IMR-90 (cell line): ENCODE measurements at regions not wholly inside any gene's neighbourhood (a gene's known extent, or its start where the extent isn't known, plus 50 kb on each side); places are given as distances from the start of the nearest gene placed in this dataset.

ENCODE experiments used
- ATAC-seq: fragments of 200-7000 bp; cut with Tn5 transposase; 2 replicates; pipeline ENCODE4 v1.9.1; 2020; ENCODE audit warnings: low read depth, mild to moderate bottlenecking, moderate library complexity
- BruUV-seq: library from RNA; stranded (reverse); fragments of 400-500 nt; replicated peaks from 2 replicates; lab custom pipeline; 2021; lab: Mats Ljungman, UMichigan
- CTCF ChIA-PET: fragments of 300-600 bp; formaldehyde crosslinking; extraction: SDS; loops from one replicate; lab custom pipeline; 2021; ENCODE audit warnings: antibody characterized with exemption; lab: Yijun Ruan, JAX
- POLR2A ChIA-PET: fragments of 300-600 bp; sonication (Branson Sonifier 250); formaldehyde crosslinking; loops from one replicate; lab custom pipeline; 2022; ENCODE audit warnings: antibody characterized with exemption; ENCODE audit not compliant: unreplicated experiment; lab: Charles Lee
- DNase-seq: peaks from one replicate; pipeline ENCODE4 v3.0.0; 2013
- H2AFZ ChIP-seq: replicated peaks from 2 replicates; pipeline ENCODE3; 2013; ENCODE audit warnings: low read length, mild to moderate bottlenecking; ENCODE audit not compliant: poor library complexity
- H2AK5ac ChIP-seq: 2 replicates; pipeline ENCODE4 v1.6.1; 2013; ENCODE audit warnings: low read depth, low read length, inconsistent platforms
- H2AK9ac ChIP-seq: replicated peaks from 2 replicates; pipeline ENCODE3; 2013; ENCODE audit warnings: mild to moderate bottlenecking, low read depth, low read length, moderate library complexity; ENCODE audit not compliant: poor library complexity
- H2BK120ac ChIP-seq: 2 replicates; pipeline ENCODE4 v1.6.1; 2013; ENCODE audit warnings: low read depth, low read length, inconsistent platforms
- H2BK15ac ChIP-seq: 3 replicates; pipeline ENCODE4 v1.6.1; 2013; ENCODE audit warnings: low read depth, low read length, inconsistent platforms
- H2BK20ac ChIP-seq: 2 replicates; pipeline ENCODE4 v1.6.1; 2013; ENCODE audit warnings: low read depth, mild to moderate bottlenecking, inconsistent platforms, low read length, moderate library complexity
- H2BK5ac ChIP-seq: 2 replicates; pipeline ENCODE4 v1.6.1; 2013; ENCODE audit warnings: mild to moderate bottlenecking, low read depth, low read length, inconsistent platforms; ENCODE audit not compliant: poor library complexity, severe bottlenecking
- H3K14ac ChIP-seq: replicated peaks from 2 replicates; pipeline ENCODE4 v1.6.1; 2013; ENCODE audit warnings: low read depth, low read length, inconsistent platforms
- H3K18ac ChIP-seq: 2 replicates; pipeline ENCODE4 v1.6.1; 2013; ENCODE audit warnings: low read depth, low read length, control low read depth
- H3K23ac ChIP-seq: 2 replicates; pipeline ENCODE4 v1.6.1; 2013; ENCODE audit warnings: low read depth, low read length, inconsistent platforms
- H3K27ac ChIP-seq: 2 replicates; pipeline ENCODE4 v1.5.1; 2013; ENCODE audit warnings: mild to moderate bottlenecking, control low read depth, low read length; ENCODE audit not compliant: insufficient read depth
- H3K27me3 ChIP-seq: 2 replicates; pipeline ENCODE4 v1.6.1; 2013; ENCODE audit warnings: low read length; ENCODE audit not compliant: control insufficient read depth, insufficient read depth
- H3K36me3 ChIP-seq: 2 replicates; pipeline ENCODE4 v1.6.1; 2013; ENCODE audit warnings: low read length, mixed read lengths; ENCODE audit not compliant: control insufficient read depth, insufficient read depth
- H3K4ac ChIP-seq: 2 replicates; pipeline ENCODE4 v1.6.1; 2013; ENCODE audit warnings: low read depth, low read length, inconsistent platforms
- H3K4me1 ChIP-seq: 2 replicates; pipeline ENCODE4 v1.6.1; 2013; ENCODE audit warnings: low read length, mixed read lengths; ENCODE audit not compliant: control insufficient read depth, insufficient read depth
- H3K4me2 ChIP-seq: 2 replicates; pipeline ENCODE4 v1.6.1; 2013; ENCODE audit warnings: low read depth, mild to moderate bottlenecking, control low read depth, low read length, moderate library complexity
- H3K4me3 ChIP-seq: 2 replicates; pipeline ENCODE4 v1.5.1; 2013; ENCODE audit warnings: low read depth, mild to moderate bottlenecking, control low read depth, low read length, moderate library complexity; ENCODE audit not compliant: insufficient read depth
- H3K56ac ChIP-seq: 2 replicates; pipeline ENCODE4 v1.6.1; 2013; ENCODE audit warnings: low read length, inconsistent platforms; ENCODE audit not compliant: insufficient read depth; ENCODE audit errors: extremely low read depth
- H3K79me1 ChIP-seq, 2 experiments: 2 replicates each; pipeline ENCODE4 v1.6.1; 2013; ENCODE audit warnings: low read length in 2 of 2, inconsistent platforms in 1 of 2, low read depth in 1 of 2
- H3K9ac ChIP-seq: 2 replicates; pipeline ENCODE4 v1.6.1; 2013; ENCODE audit warnings: low read depth, low read length, control low read depth
- H3K9me1 ChIP-seq: 2 replicates; pipeline ENCODE4 v1.6.1; 2013; ENCODE audit warnings: low read length, inconsistent platforms; ENCODE audit not compliant: insufficient read depth
- H3K9me3 ChIP-seq: 2 replicates; pipeline ENCODE4 v1.6.1; 2013; ENCODE audit warnings: low read length; ENCODE audit not compliant: control insufficient read depth, insufficient read depth
- H4K20me1 ChIP-seq: 2 replicates; pipeline ENCODE4 v1.6.1; 2013; ENCODE audit warnings: low read length, inconsistent platforms; ENCODE audit not compliant: insufficient read depth
- H4K5ac ChIP-seq: 2 replicates; pipeline ENCODE4 v1.6.1; 2013; ENCODE audit warnings: mild to moderate bottlenecking, low read depth, low read length, control low read depth
- H4K8ac ChIP-seq, 2 experiments: 2 replicates each; pipeline ENCODE4 v1.6.1; 2013; ENCODE audit warnings: low read depth in 2 of 2, low read length in 2 of 2, control low read depth in 1 of 2, inconsistent platforms in 1 of 2
- H4K91ac ChIP-seq: 2 replicates; pipeline ENCODE4 v1.6.1; 2013; ENCODE audit warnings: low read depth, low read length, inconsistent platforms; ENCODE audit not compliant: insufficient read depth
- BHLHE40 ChIP-seq: fragments of 150-350 bp; IDR thresholded peaks from 2 replicates; pipeline ENCODE4 v1.6.1; 2016; ENCODE audit warnings: mild to moderate bottlenecking, low read depth, low read length
- CEBPB ChIP-seq: IDR thresholded peaks from 2 replicates; pipeline ENCODE4 v1.6.1; 2012; ENCODE audit warnings: low read depth, low read length, improper control_type of control experiment
- CHD1 ChIP-seq: IDR thresholded peaks from 2 replicates; pipeline ENCODE4 v1.6.1; 2012; ENCODE audit warnings: low read depth, low read length, improper control_type of control experiment
- CTCF ChIP-seq: conservative IDR thresholded peaks from 2 replicates; pipeline ENCODE4 v1.5.1; 2012; ENCODE audit warnings: mild to moderate bottlenecking, low read depth, low read length, improper control_type of control experiment
- ELK1 ChIP-seq: fragments of 150-350 bp; IDR thresholded peaks from 2 replicates; pipeline ENCODE4 v1.6.1; 2016; ENCODE audit warnings: low read depth, mild to moderate bottlenecking, low read length, moderate library complexity, borderline replicate concordance
- FOS ChIP-seq: fragments of 150-350 bp; IDR thresholded peaks from 2 replicates; pipeline ENCODE4 v1.6.1; 2016; ENCODE audit warnings: low read depth, low read length
- MAFK ChIP-seq: IDR thresholded peaks from 2 replicates; pipeline ENCODE4 v1.6.1; 2012; ENCODE audit warnings: low read depth, low read length, improper control_type of control experiment
- MAZ ChIP-seq: IDR thresholded peaks from 2 replicates; pipeline ENCODE4 v1.6.1; 2012; ENCODE audit warnings: low read depth, mild to moderate bottlenecking, low read length, improper control_type of control experiment, moderate library complexity, borderline replicate concordance
- MXI1 ChIP-seq: IDR thresholded peaks from 2 replicates; pipeline ENCODE4 v1.6.1; 2012; ENCODE audit warnings: low read depth, mild to moderate bottlenecking, low read length, moderate library complexity, borderline replicate concordance
- NFE2L2 ChIP-seq: fragments of 150-350 bp; IDR thresholded peaks from 2 replicates; pipeline ENCODE4 v1.6.1; 2016; ENCODE audit warnings: low read depth, mild to moderate bottlenecking, low read length
- POLR2A ChIP-seq: IDR thresholded peaks from 2 replicates; pipeline ENCODE4 v1.6.1; 2012; ENCODE audit warnings: mild to moderate bottlenecking, low read depth, low read length
- RAD21 ChIP-seq: IDR thresholded peaks from 2 replicates; pipeline ENCODE4 v1.6.1; 2012; ENCODE audit warnings: low read length, improper control_type of control experiment
- RCOR1 ChIP-seq: IDR thresholded peaks from 2 replicates; pipeline ENCODE4 v1.6.1; 2012; ENCODE audit warnings: mild to moderate bottlenecking, low read length, improper control_type of control experiment; ENCODE audit not compliant: insufficient replicate concordance
- RFX5 ChIP-seq: IDR thresholded peaks from 2 replicates; pipeline ENCODE4 v1.8.0; 2012; ENCODE audit warnings: low read depth, mild to moderate bottlenecking, low read length, moderate library complexity
- SMC3 ChIP-seq: fragments of 150-350 bp; IDR thresholded peaks from 2 replicates; pipeline ENCODE4 v1.6.1; 2016; ENCODE audit warnings: low read depth, mild to moderate bottlenecking, antibody characterized with exemption, low read length, moderate library complexity
- USF2 ChIP-seq: fragments of 150-350 bp; IDR thresholded peaks from 2 replicates; pipeline ENCODE4 v1.6.1; 2017; ENCODE audit warnings: mild to moderate bottlenecking, antibody characterized with exemption, low read length, low read depth
- WGBS, 2 experiments: methylation state at CpG; one replicate each; pipeline versions ENCODE4 v1.1.5 to v1.1.7; 2013; ENCODE audit warnings: missing lambda C conversion rate in 2 of 2; ENCODE audit not compliant: insufficient read length in 1 of 2; ENCODE audit errors: extremely low coverage in 2 of 2; 5-methylcytosine and 5-hydroxymethylcytosine counted together
- dilution Hi-C: fragments of 300-500 bp; cut with HindIII; formaldehyde crosslinking; loops from one replicate; pipeline ENCODE4 v1.14.3; 2018; ENCODE audit warnings: low sequenced_read_pairs; ENCODE audit not compliant: unreplicated experiment
- in situ Hi-C: fragments of 300-500 bp; cut with MboI; formaldehyde crosslinking; loops from 3 replicates; pipeline ENCODE4 v1.14.3; 2019; ENCODE audit warnings: low sequenced_read_pairs, inconsistent platforms, mixed read lengths
- intact Hi-C: fragments of 100-400 bp; cut with micrococcal nuclease; formaldehyde crosslinking; loops from 2 replicates; pipeline ENCODE4 v1.10.0; 2022

- no peaks in the 10 kb centered on the region for H3K36me3 ChIP-seq
- H2BK20ac ChIP-seq, result no peak overlapping the region
- no peak overlapping the region for H3K56ac ChIP-seq
- H3K4me3 ChIP-seq, result no peak overlapping the region
- H4K8ac ChIP-seq, result no peak overlapping the region
- H2AK5ac ChIP-seq, result no peak overlapping the region
- H4K91ac ChIP-seq, result no peak overlapping the region
- DNase-seq, result no peak
- H3K9me1 ChIP-seq, result no peaks in the 10 kb centered on the region
- in situ Hi-C loops (no loop called here), intact Hi-C loops (no loop called here), dilution Hi-C loops (no loop called here)
- H4K20me1 ChIP-seq, result no peaks in the 10 kb centered on the region
- H3K23ac ChIP-seq, result no peak overlapping the region
- H3K9me3 ChIP-seq, result no peaks in the 10 kb centered on the region; the same call in 1 of the 2 replicates
- no CpG with 5 or more reads among the region's 3 CpGs for WGBS, 2 experiments
- no peak for ATAC-seq
- H2BK15ac ChIP-seq, result no peak overlapping the region
- H3K9ac ChIP-seq, result no peak overlapping the region
- H3K4ac ChIP-seq, result no peak overlapping the region
- H2AK9ac ChIP-seq, result no peak overlapping the region
- H3K18ac ChIP-seq, result no peak overlapping the region
- H4K5ac ChIP-seq, result no peak overlapping the region
- H2BK120ac ChIP-seq, result no peak overlapping the region
- H3K27me3 ChIP-seq, result no peaks in the 10 kb centered on the region
- H2BK5ac ChIP-seq, result no peak overlapping the region
- no TSS peak for BruUV-seq
- ChIA-PET POLR2A (interaction anchor here (0.6 kb wide), 1 partner anchor 1600 kb away, joined by 4 read pairs; no protein-coding TSS in a partner anchor), CTCF (interaction anchor here (0.6 kb wide), 3 partner anchors 21 to 1034 kb away, joined by 3 to 4 read pairs (median 3); no protein-coding TSS in a partner anchor)
- H2AFZ ChIP-seq, result no peak overlapping the region
- H3K14ac ChIP-seq, result no peak overlapping the region
- no peak overlapping the region for H3K4me2 ChIP-seq
- H3K4me1 ChIP-seq, result no peaks in the 10 kb centered on the region
- no peaks in the 10 kb centered on the region for H3K79me1 ChIP-seq
- TF ChIP-seq RAD21, result no peak
- no peak for TF ChIP-seq SMC3
- no peak for TF ChIP-seq MAFK
- no peak for TF ChIP-seq POLR2A
- TF ChIP-seq CHD1, result no peak
- TF ChIP-seq MXI1, result no peak
- TF ChIP-seq MAZ, result no peak
- no peak for TF ChIP-seq BHLHE40
- no peak for TF ChIP-seq FOS
- no peak for TF ChIP-seq USF2
- no peak for TF ChIP-seq CTCF
- TF ChIP-seq RFX5, result no peak
- TF ChIP-seq CEBPB, result no peak
- no peak for TF ChIP-seq RCOR1
- no peak for TF ChIP-seq NFE2L2
- TF ChIP-seq ELK1, result no peak
- H3K27ac ChIP-seq, result no peak overlapping the region
Measured at GRCh38 chr5:165039748-165040147, 1534.3 kb downstream of the MAT2B start.
